Mesendoderm (in vitro differentiated cells): ENCODE measurements at regions not wholly inside any gene's neighbourhood (a gene's known extent, or its start where the extent isn't known, plus 50 kb on each side); places are given as distances from the start of the nearest gene placed in this dataset.

Experiments
- DNase-seq: peaks from one replicate; pipeline ENCODE4 v3.0.0; 2013
- H2AK5ac ChIP-seq: 2 replicates; pipeline ENCODE4 v1.6.1; 2013; ENCODE audit warnings: low read length, inconsistent platforms
- H2BK120ac ChIP-seq: 2 replicates; pipeline ENCODE4 v1.6.1; 2013; ENCODE audit warnings: low read depth, mild to moderate bottlenecking, low read length, moderate library complexity, mixed read lengths
- H2BK15ac ChIP-seq: replicated peaks from 2 replicates; pipeline ENCODE4 v1.6.1; 2013; ENCODE audit warnings: low read depth, mild to moderate bottlenecking, moderate library complexity
- H2BK5ac ChIP-seq: 2 replicates; pipeline ENCODE4 v1.6.1; 2013; ENCODE audit warnings: low read length, inconsistent platforms
- H3K18ac ChIP-seq: 2 replicates; pipeline ENCODE4 v1.6.1; 2013; ENCODE audit warnings: mild to moderate bottlenecking, low read length, mixed read lengths
- H3K23ac ChIP-seq: one replicate; pipeline ENCODE4 v1.6.1; 2013; ENCODE audit warnings: low read length
- H3K27ac ChIP-seq: 2 replicates; pipeline ENCODE4 v1.5.1; 2013; ENCODE audit warnings: low read depth, mild to moderate bottlenecking, inconsistent platforms, low read length, moderate library complexity
- H3K27me3 ChIP-seq: 2 replicates; pipeline ENCODE4 v1.6.1; 2013; ENCODE audit warnings: low read length, control low read depth, mild to moderate bottlenecking, inconsistent platforms; ENCODE audit not compliant: insufficient read depth, poor library complexity
- H3K36me3 ChIP-seq: 2 replicates; pipeline ENCODE4 v1.6.1; 2013; ENCODE audit warnings: low read length, inconsistent platforms; ENCODE audit not compliant: control insufficient read depth, insufficient read depth
- H3K4ac ChIP-seq: one replicate; pipeline ENCODE4 v1.6.1; 2013; ENCODE audit warnings: low read depth, mild to moderate bottlenecking, low read length, moderate library complexity
- H3K4me1 ChIP-seq: 2 replicates; pipeline ENCODE4 v1.6.1; 2013; ENCODE audit warnings: low read depth, low read length, inconsistent platforms; ENCODE audit not compliant: control insufficient read depth
- H3K4me2 ChIP-seq: 2 replicates; pipeline ENCODE4 v1.6.1; 2013; ENCODE audit warnings: low read length
- H3K4me3 ChIP-seq: 2 replicates; pipeline ENCODE4 v1.5.1; 2013; ENCODE audit warnings: mild to moderate bottlenecking, low read length
- H3K56ac ChIP-seq: one replicate; pipeline ENCODE4 v1.6.1; 2013; ENCODE audit warnings: low read length
- H3K79me1 ChIP-seq: 2 replicates; pipeline ENCODE4 v1.6.1; 2013; ENCODE audit warnings: low read length, inconsistent platforms
- H3K79me2 ChIP-seq: 2 replicates; pipeline ENCODE4 v1.6.1; 2013; ENCODE audit warnings: mild to moderate bottlenecking, low read length; ENCODE audit not compliant: control insufficient read depth, insufficient read depth
- H3K9ac ChIP-seq: 2 replicates; pipeline ENCODE4 v1.6.1; 2013; ENCODE audit warnings: low read length, inconsistent platforms
- H4K5ac ChIP-seq: one replicate; pipeline ENCODE4 v1.6.1; 2013; ENCODE audit warnings: low read length
- H4K8ac ChIP-seq: one replicate; pipeline ENCODE4 v1.6.1; 2013; ENCODE audit warnings: low read depth, mild to moderate bottlenecking, control low read depth, low read length, moderate library complexity
- WGBS: extraction: QIAGEN DNeasy Blood & Tissue Kit; methylation state at CpG from one replicate; pipeline ENCODE4 v1.1.7; 2013; ENCODE audit warnings: low lambda C conversion rate, missing lambda C conversion rate; ENCODE audit not compliant: insufficient coverage; ENCODE audit errors: extremely low coverage; 5-methylcytosine and 5-hydroxymethylcytosine counted together

GRCh38 chrX:26606971-26607370, 391.0 kb downstream of the MAGEB5 start:
- no peak overlapping the region for H3K9ac ChIP-seq
- H2BK15ac ChIP-seq = no peak overlapping the region
- no peaks in the 10 kb centered on the region for H3K79me2 ChIP-seq
- H4K5ac ChIP-seq = no peak overlapping the region
- H3K4me1 ChIP-seq = no peaks in the 10 kb centered on the region
- no peak overlapping the region for H4K8ac ChIP-seq
- no peak for DNase-seq
- H2AK5ac ChIP-seq = no peak overlapping the region
- H3K79me1 ChIP-seq = no peaks in the 10 kb centered on the region
- H3K27ac ChIP-seq = no peak overlapping the region
- no peak overlapping the region for H3K4me2 ChIP-seq
- H3K27me3 ChIP-seq = no peaks in the 10 kb centered on the region
- no CpG with 5 or more reads among the region's 1 CpG for WGBS
- H3K4me3 ChIP-seq = no peak overlapping the region
- H3K36me3 ChIP-seq = no peaks in the 10 kb centered on the region
- H2BK120ac ChIP-seq = no peak overlapping the region
- no peak overlapping the region for H2BK5ac ChIP-seq
- no peak overlapping the region for H3K56ac ChIP-seq
- no peak overlapping the region for H3K23ac ChIP-seq
- no peak overlapping the region for H3K18ac ChIP-seq
- H3K4ac ChIP-seq = no peak overlapping the region

GRCh38 chrX:26597981-26598380, 382.0 kb downstream of the MAGEB5 start:
- Histone ChIP-seq H3K18ac (no peak overlapping the region), H4K8ac (no peak overlapping the region), H3K79me1 (no peaks in the 10 kb centered on the region), H2BK120ac (no peak overlapping the region), H3K79me2 (no peaks in the 10 kb centered on the region), H3K9ac (no peak overlapping the region), H2BK15ac (no peak overlapping the region), H3K4me2 (no peak overlapping the region), H3K27ac (no peak overlapping the region), H2AK5ac (no peak overlapping the region), H3K27me3 (no peaks in the 10 kb centered on the region), H3K4ac (no peak overlapping the region), H3K56ac (no peak overlapping the region), H3K4me1 (no peaks in the 10 kb centered on the region), H2BK5ac (no peak overlapping the region), H3K4me3 (no peak overlapping the region), H3K23ac (no peak overlapping the region), H4K5ac (no peak overlapping the region), H3K36me3 (no peaks in the 10 kb centered on the region)
- WGBS = no CpG with 5 or more reads among the region's 2 CpGs
- DNase-seq = no peak

- H3K4me3 ChIP-seq = no peak overlapping the region
- H3K9ac ChIP-seq = no peak overlapping the region
- H2BK15ac ChIP-seq = no peak overlapping the region
- no peak overlapping the region for H3K56ac ChIP-seq
- no peak for DNase-seq
- no peak overlapping the region for H2BK5ac ChIP-seq
- H2AK5ac ChIP-seq = no peak overlapping the region
- no CpG with 5 or more reads among the region's 6 CpGs for WGBS
- no peak overlapping the region for H3K4ac ChIP-seq
- H3K4me1 ChIP-seq = no peaks in the 10 kb centered on the region
- H4K8ac ChIP-seq = no peak overlapping the region
- H3K36me3 ChIP-seq = no peaks in the 10 kb centered on the region
- H4K5ac ChIP-seq = no peak overlapping the region
- H3K23ac ChIP-seq = no peak overlapping the region
- no peak overlapping the region for H3K4me2 ChIP-seq
- no peak overlapping the region for H3K27ac ChIP-seq
- H3K27me3 ChIP-seq = no peaks in the 10 kb centered on the region
- H2BK120ac ChIP-seq = no peak overlapping the region
- no peaks in the 10 kb centered on the region for H3K79me1 ChIP-seq
- H3K79me2 ChIP-seq = no peaks in the 10 kb centered on the region
- H3K18ac ChIP-seq = no peak overlapping the region
These were observed 374.9 kb downstream of the MAGEB5 start for GRCh38 chrX:26590849-26591248.

GRCh38 chrX:26586570-26586969, 370.6 kb downstream of the MAGEB5 start:
- H2BK15ac ChIP-seq = no peak overlapping the region

GRCh38 chrX:26581091-26581490, 365.1 kb downstream of the MAGEB5 start:
- H3K4me3 ChIP-seq = no peak overlapping the region
- H2BK15ac ChIP-seq = no peak overlapping the region

More at GRCh38 chrX:26586570-26586969, 370.6 kb downstream of the MAGEB5 start:
- Histone ChIP-seq H3K27me3 (no peaks in the 10 kb centered on the region), H2AK5ac (no peak overlapping the region), H3K4me2 (no peak overlapping the region), H3K36me3 (no peaks in the 10 kb centered on the region), H3K23ac (no peak overlapping the region), H3K79me1 (no peaks in the 10 kb centered on the region), H4K8ac (no peak overlapping the region), H3K9ac (no peak overlapping the region), H3K4me3 (no peak overlapping the region), H3K4ac (no peak overlapping the region), H3K18ac (no peak overlapping the region), H3K27ac (no peak overlapping the region), H3K4me1 (no peaks in the 10 kb centered on the region), H2BK5ac (no peak overlapping the region), H3K79me2 (no peaks in the 10 kb centered on the region), H4K5ac (no peak overlapping the region), H3K56ac (no peak overlapping the region), H2BK120ac (no peak overlapping the region)
- peak; percentile 37 for DNase-seq
- no CpG with 5 or more reads among the region's 3 CpGs for WGBS

DNA sequence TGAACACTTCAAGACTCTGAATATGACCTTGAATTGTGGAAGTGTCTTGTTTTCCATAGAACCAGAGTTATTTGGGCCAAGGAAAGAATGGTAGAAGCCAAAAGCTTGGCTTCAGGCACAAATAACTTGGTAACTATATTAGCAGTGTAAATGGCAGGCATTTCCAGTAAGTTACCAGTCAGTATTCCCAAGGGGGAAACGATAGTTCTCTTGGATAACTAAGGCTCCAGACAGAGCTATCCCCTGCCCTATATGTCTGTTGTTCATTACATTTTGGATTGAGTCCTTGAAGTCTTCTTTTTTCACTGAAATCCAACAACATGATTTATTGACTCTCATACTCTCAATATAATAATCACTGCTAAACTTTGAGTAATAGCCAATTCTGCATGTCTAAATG, 364.1 kb downstream of the MAGEB5 start:
- Histone ChIP-seq H3K36me3 (no peaks in the 10 kb centered on the region), H3K27ac (no peak overlapping the region), H4K8ac (no peak overlapping the region), H2BK5ac (no peak overlapping the region), H2BK120ac (no peak overlapping the region), H3K4me2 (no peak overlapping the region), H3K18ac (no peak overlapping the region), H3K79me1 (no peaks in the 10 kb centered on the region), H3K9ac (no peak overlapping the region), H3K23ac (no peak overlapping the region), H4K5ac (no peak overlapping the region), H3K4ac (no peak overlapping the region), H2BK15ac (no peak overlapping the region), H3K27me3 (no peaks in the 10 kb centered on the region), H3K4me1 (no peaks in the 10 kb centered on the region), H2AK5ac (no peak overlapping the region), H3K79me2 (no peaks in the 10 kb centered on the region), H3K4me3 (no peak overlapping the region), H3K56ac (no peak overlapping the region)
- DNase-seq = no peak
- no CpG with 5 or more reads among the region's 1 CpG for WGBS

More at GRCh38 chrX:26581091-26581490, 365.1 kb downstream of the MAGEB5 start:
- Histone ChIP-seq H3K4me2 (no peak overlapping the region), H2BK120ac (no peak overlapping the region), H2BK5ac (no peak overlapping the region), H3K27me3 (no peaks in the 10 kb centered on the region), H3K23ac (no peak overlapping the region), H3K18ac (no peak overlapping the region), H3K4me1 (no peaks in the 10 kb centered on the region), H4K5ac (no peak overlapping the region), H3K9ac (no peak overlapping the region), H2AK5ac (no peak overlapping the region), H3K27ac (no peak overlapping the region), H3K56ac (no peak overlapping the region), H3K79me1 (no peaks in the 10 kb centered on the region), H4K8ac (no peak overlapping the region), H3K79me2 (no peaks in the 10 kb centered on the region), H3K4ac (no peak overlapping the region), H3K36me3 (no peaks in the 10 kb centered on the region)
- no peak for DNase-seq
